NCI-H1436 treated with DMSO at 0.1 percent for 48 hours (cell line): ENCODE measurements at regions not wholly inside any gene's neighbourhood (a gene's known extent, or its start where the extent isn't known, plus 50 kb on each side); places are given as distances from the start of the nearest gene placed in this dataset.
"Not testable (repeated sequence)": the region's sequence is repeated elsewhere in the genome, so short reads cannot be mapped to it uniquely, and the experiment has no call there.

Experiments
- DNase-seq: peaks from one replicate; lab custom pipeline; 2025; lab: John Stamatoyannopoulos, UW

GRCh38 chr7:10780400-10780747, 193.3 kb upstream of the PHF14 start:
- no peak for DNase-seq

GRCh38 chr7:10786976-10787375, 186.7 kb upstream of the PHF14 start:
- not testable (repeated sequence) for DNase-seq

- DNase-seq = no peak
Measured at GRCh38 chr7:10789170-10789569, 184.5 kb upstream of the PHF14 start.

GRCh38 chr7:10790910-10791309, 182.8 kb upstream of the PHF14 start:
- DNase-seq = no peak

GRCh38 chr7:10793995-10794775, 179.5 kb upstream of the PHF14 start:
- no peak for DNase-seq

GRCh38 chr7:10797157-10797556, 176.5 kb upstream of the PHF14 start:
- no peak for DNase-seq

- no peak for DNase-seq
Measured at GRCh38 chr7:10798044-10798443, 175.6 kb upstream of the PHF14 start.

- DNase-seq = no peak
Measured at GRCh38 chr7:10799475-10799874, 174.2 kb upstream of the PHF14 start.

GRCh38 chr7:10802011-10802410, 171.7 kb upstream of the PHF14 start:
- no peak for DNase-seq

- no peak for DNase-seq
Measured at GRCh38 chr7:10802526-10802925, 171.1 kb upstream of the PHF14 start.

- DNase-seq = no peak
Measured at GRCh38 chr7:10803720-10804119, 170.0 kb upstream of the PHF14 start.

GRCh38 chr7:10804770-10805169, 168.9 kb upstream of the PHF14 start:
- no peak for DNase-seq

- no peak for DNase-seq
Measured at GRCh38 chr7:10815546-10815945, 158.1 kb upstream of the PHF14 start.

- no peak for DNase-seq
Measured at GRCh38 chr7:10821156-10821555, 152.5 kb upstream of the PHF14 start.

GRCh38 chr7:10824154-10824553, 149.5 kb upstream of the PHF14 start:
- no peak for DNase-seq

GRCh38 chr7:10838228-10838627, 135.4 kb upstream of the PHF14 start:
- DNase-seq = no peak

- no peak for DNase-seq
Measured at GRCh38 chr7:10845225-10845624, 128.4 kb upstream of the PHF14 start.

- DNase-seq = no peak
Measured at GRCh38 chr7:10855583-10855982, 118.1 kb upstream of the PHF14 start.

- DNase-seq = no peak
Measured at GRCh38 chr7:10860516-10860915, 113.2 kb upstream of the PHF14 start.

GRCh38 chr7:10863476-10863875, 110.2 kb upstream of the PHF14 start:
- no peak for DNase-seq

- DNase-seq = no peak
Measured at GRCh38 chr7:10874666-10875065, 99.0 kb upstream of the PHF14 start.

GRCh38 chr7:10875080-10875479, 98.6 kb upstream of the PHF14 start:
- no peak for DNase-seq

- no peak for DNase-seq
Measured at GRCh38 chr7:10888861-10889260, 84.8 kb upstream of the PHF14 start.

- peak; percentile 14 for DNase-seq
Measured at GRCh38 chr7:10889266-10889898, 84.3 kb upstream of the PHF14 start.
